ENCODE measurements at regions not wholly inside any gene's neighbourhood (a gene's known extent, or its start where the extent isn't known, plus 50 kb on each side); places are given as distances from the start of the nearest gene placed in this dataset.

GRCh38 chr5:129246088-129246487 lies 151.5 kb downstream of the ISOC1 start:
- TF ChIP-seq, protein P1, sequence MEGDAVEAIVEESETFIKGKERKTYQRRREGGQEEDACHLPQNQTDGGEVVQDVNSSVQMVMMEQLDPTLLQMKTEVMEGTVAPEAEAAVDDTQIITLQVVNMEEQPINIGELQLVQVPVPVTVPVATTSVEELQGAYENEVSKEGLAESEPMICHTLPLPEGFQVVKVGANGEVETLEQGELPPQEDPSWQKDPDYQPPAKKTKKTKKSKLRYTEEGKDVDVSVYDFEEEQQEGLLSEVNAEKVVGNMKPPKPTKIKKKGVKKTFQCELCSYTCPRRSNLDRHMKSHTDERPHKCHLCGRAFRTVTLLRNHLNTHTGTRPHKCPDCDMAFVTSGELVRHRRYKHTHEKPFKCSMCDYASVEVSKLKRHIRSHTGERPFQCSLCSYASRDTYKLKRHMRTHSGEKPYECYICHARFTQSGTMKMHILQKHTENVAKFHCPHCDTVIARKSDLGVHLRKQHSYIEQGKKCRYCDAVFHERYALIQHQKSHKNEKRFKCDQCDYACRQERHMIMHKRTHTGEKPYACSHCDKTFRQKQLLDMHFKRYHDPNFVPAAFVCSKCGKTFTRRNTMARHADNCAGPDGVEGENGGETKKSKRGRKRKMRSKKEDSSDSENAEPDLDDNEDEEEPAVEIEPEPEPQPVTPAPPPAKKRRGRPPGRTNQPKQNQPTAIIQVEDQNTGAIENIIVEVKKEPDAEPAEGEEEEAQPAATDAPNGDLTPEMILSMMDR (IDR thresholded peaks at IDR 0.05; ENCODE audit: insufficient read depth, low read depth, low read length): no peak
- TF ChIP-seq EZH2 (IDR thresholded peaks at IDR 0.05; ENCODE audit: insufficient read depth, low read length): no peak
- no peaks in the 10 kb centered on the region for H3K27me3 ChIP-seq (ENCODE audit: insufficient read depth, low read length)
- no peak overlapping the region for H3K4me3 ChIP-seq (ENCODE audit: insufficient read depth, low read depth, low read length)
- no peaks in the 10 kb centered on the region for H3K9me3 Mint-ChIP-seq (ENCODE audit: unreplicated experiment)
- H3K4me1 Mint-ChIP-seq (ENCODE audit: low read depth, unreplicated experiment): no peaks in the 10 kb centered on the region
- H3K36me3 ChIP-seq (ENCODE audit: insufficient read depth, low read length): no peaks in the 10 kb centered on the region
- H3K9ac ChIP-seq (ENCODE audit: low read length): no peak overlapping the region
- no peak overlapping the region for H3K27ac ChIP-seq (ENCODE audit: low read depth, low read length)
- no peaks in the 10 kb centered on the region for H3K4me1 ChIP-seq (ENCODE audit: insufficient read depth, low read length)
- FAIRE-seq: no peak
- no peaks in the 10 kb centered on the region for H4K20me1 ChIP-seq (ENCODE audit: insufficient read depth, low read length)
- H2AFZ ChIP-seq (ENCODE audit: low read depth, low read length): no peak overlapping the region
- no peak overlapping the region for H3K4me3 Mint-ChIP-seq (ENCODE audit: unreplicated experiment)
- H3K27me3 Mint-ChIP-seq (ENCODE audit: low read depth, unreplicated experiment): no peaks in the 10 kb centered on the region
- no peak for DNase-seq (ENCODE audit: low read depth)
- H3K36me3 Mint-ChIP-seq (ENCODE audit: low read depth, unreplicated experiment): no peaks in the 10 kb centered on the region
- H3K27ac Mint-ChIP-seq (ENCODE audit: unreplicated experiment): no peak overlapping the region
- H3K4me2 ChIP-seq (ENCODE audit: low read length): no peak overlapping the region
- no peaks in the 10 kb centered on the region for H3K79me2 ChIP-seq (ENCODE audit: insufficient read depth, low read length)
- no peaks in the 10 kb centered on the region for H3K9me3 ChIP-seq (ENCODE audit: insufficient read depth, low read depth, low read length)

GRCh38 chr5:129249886-129250285 lies 155.3 kb downstream of the ISOC1 start:
- Mint-ChIP-seq H3K36me3 (ENCODE audit: low read depth, unreplicated experiment) (no peaks in the 10 kb centered on the region), H3K4me1 (ENCODE audit: low read depth, unreplicated experiment) (no peaks in the 10 kb centered on the region), H3K27ac (ENCODE audit: unreplicated experiment) (no peak overlapping the region), H3K9me3 (ENCODE audit: unreplicated experiment) (peaks cover 9% of the 10 kb centered on the region), H3K4me3 (ENCODE audit: unreplicated experiment) (no peak overlapping the region), H3K27me3 (ENCODE audit: low read depth, unreplicated experiment) (no peaks in the 10 kb centered on the region)
- H3K36me3 ChIP-seq (ENCODE audit: insufficient read depth, low read length): no peaks in the 10 kb centered on the region
- H3K4me3 ChIP-seq (ENCODE audit: insufficient read depth, low read depth, low read length): no peak overlapping the region
- FAIRE-seq (no peak), DNase-seq (ENCODE audit: low read depth) (no peak)
- H3K9ac ChIP-seq (ENCODE audit: low read length): no peak overlapping the region
- no peaks in the 10 kb centered on the region for H3K79me2 ChIP-seq (ENCODE audit: insufficient read depth, low read length)
- H3K4me2 ChIP-seq (ENCODE audit: low read length): no peak overlapping the region
- no peaks in the 10 kb centered on the region for H4K20me1 ChIP-seq (ENCODE audit: insufficient read depth, low read length)
- H3K4me1 ChIP-seq (ENCODE audit: insufficient read depth, low read length): no peaks in the 10 kb centered on the region
- TF ChIP-seq, protein P1 (IDR thresholded peaks at IDR 0.05; ENCODE audit: insufficient read depth, low read depth, low read length): no peak
- TF ChIP-seq EZH2 (IDR thresholded peaks at IDR 0.05; ENCODE audit: insufficient read depth, low read length): no peak
- no peaks in the 10 kb centered on the region for H3K9me3 ChIP-seq (ENCODE audit: insufficient read depth, low read depth, low read length)
- H3K27ac ChIP-seq (ENCODE audit: low read depth, low read length): no peak overlapping the region
- no peaks in the 10 kb centered on the region for H3K27me3 ChIP-seq (ENCODE audit: insufficient read depth, low read length)
- no peak overlapping the region for H2AFZ ChIP-seq (ENCODE audit: low read depth, low read length)

- no peak overlapping the region for H3K4me3 ChIP-seq (ENCODE audit: insufficient read depth, low read depth, low read length)
- TF ChIP-seq EZH2 (IDR thresholded peaks at IDR 0.05; ENCODE audit: insufficient read depth, low read length): no peak
- TF ChIP-seq, protein P1 (IDR thresholded peaks at IDR 0.05; ENCODE audit: insufficient read depth, low read depth, low read length): no peak
- no peak overlapping the region for H2AFZ ChIP-seq (ENCODE audit: low read depth, low read length)
- no peaks in the 10 kb centered on the region for H4K20me1 ChIP-seq (ENCODE audit: insufficient read depth, low read length)
- H3K4me1 Mint-ChIP-seq (ENCODE audit: low read depth, unreplicated experiment): no peaks in the 10 kb centered on the region
- H3K4me1 ChIP-seq (ENCODE audit: insufficient read depth, low read length): no peaks in the 10 kb centered on the region
- no peaks in the 10 kb centered on the region for H3K36me3 Mint-ChIP-seq (ENCODE audit: low read depth, unreplicated experiment)
- H3K27me3 Mint-ChIP-seq (ENCODE audit: low read depth, unreplicated experiment): no peaks in the 10 kb centered on the region
- H3K27ac ChIP-seq (ENCODE audit: low read depth, low read length): no peak overlapping the region
- H3K9ac ChIP-seq (ENCODE audit: low read length): no peak overlapping the region
- H3K4me3 Mint-ChIP-seq (ENCODE audit: unreplicated experiment): no peak overlapping the region
- no peak for FAIRE-seq
- no peaks in the 10 kb centered on the region for H3K79me2 ChIP-seq (ENCODE audit: insufficient read depth, low read length)
- H3K27ac Mint-ChIP-seq (ENCODE audit: unreplicated experiment): no peak overlapping the region
- no peaks in the 10 kb centered on the region for H3K27me3 ChIP-seq (ENCODE audit: insufficient read depth, low read length)
- no peaks in the 10 kb centered on the region for H3K9me3 Mint-ChIP-seq (ENCODE audit: unreplicated experiment)
- no peak overlapping the region for H3K4me2 ChIP-seq (ENCODE audit: low read length)
- no peaks in the 10 kb centered on the region for H3K36me3 ChIP-seq (ENCODE audit: insufficient read depth, low read length)
- no peak for DNase-seq (ENCODE audit: low read depth)
- no peaks in the 10 kb centered on the region for H3K9me3 ChIP-seq (ENCODE audit: insufficient read depth, low read depth, low read length)
Observed at GRCh38 chr5:129271308-129271707, 176.8 kb downstream of the ISOC1 start.

Measured in astrocyte (in vitro differentiated cells and primary cell).